Kidney (tissue), 13 donors: ENCODE measurements at regions not wholly inside any gene's neighbourhood (a gene's known extent, or its start where the extent isn't known, plus 50 kb on each side); places are given as distances from the start of the nearest gene placed in this dataset.

Experiments used
- DNase-seq, 5 donors: peaks; one replicate each; pipeline ENCODE4 v3.0.0-alpha.2; 2013 to 2020
- FAIRE-seq: peaks from 2 replicates; lab custom pipeline; 2012; peaks lifted over from hg19 to GRCh38; lab: Jason Lieb, UNC
- H3K27ac ChIP-seq, 2 donors: one replicate each; pipeline ENCODE4 v1.7.0; 2013; ENCODE audit warnings: low read depth in 2 of 2, low read length in 2 of 2, inconsistent platforms in 1 of 2
- H3K27me3 ChIP-seq: one replicate; pipeline ENCODE4 v1.7.1; 2013; ENCODE audit warnings: low read length, inconsistent platforms; ENCODE audit not compliant: control insufficient read depth, insufficient read depth
- H3K36me3 ChIP-seq, 3 donors: one replicate each; pipeline versions ENCODE4 v1.7.0 to v1.7.1; 2013; ENCODE audit warnings: low read length in 3 of 3, control low read depth in 1 of 3, inconsistent platforms in 1 of 3; ENCODE audit not compliant: insufficient read depth in 3 of 3, control insufficient read depth in 2 of 3
- H3K4me1 ChIP-seq, 3 donors: one replicate each; pipeline versions ENCODE4 v1.7.0 to v1.7.1; 2013; ENCODE audit warnings: low read length in 3 of 3, inconsistent platforms in 1 of 3, low read depth in 1 of 3; ENCODE audit not compliant: control insufficient read depth in 2 of 3, insufficient read depth in 2 of 3
- H3K4me3 ChIP-seq, 3 donors: one replicate each; pipeline versions ENCODE4 v1.7.0 to v1.8.1; 2013; ENCODE audit warnings: low read length in 3 of 3, control low read depth in 1 of 3, inconsistent platforms in 1 of 3
- H3K9ac ChIP-seq, 3 donors: one replicate each; pipeline versions ENCODE4 v1.7.0 to v1.7.1; 2013; ENCODE audit warnings: low read length in 3 of 3, control low read depth in 1 of 3, inconsistent platforms in 1 of 3
- H3K9me3 ChIP-seq, 3 donors: one replicate each; pipeline versions ENCODE4 v1.7.0 to v1.7.1; 2013; ENCODE audit warnings: low read length in 3 of 3, control low read depth in 1 of 3, inconsistent platforms in 1 of 3; ENCODE audit not compliant: control insufficient read depth in 2 of 3, insufficient read depth in 1 of 3
- CTCF ChIP-seq: IDR thresholded peaks from 3 replicates; pipeline ENCODE4 v1.5.1; 2012; ENCODE audit warnings: mild to moderate bottlenecking, moderate library complexity, borderline replicate concordance; ENCODE audit not compliant: insufficient read depth; ENCODE audit errors: extremely low read depth
- intact Hi-C: fragments of 100-400 bp; cut with DNase I; formaldehyde crosslinking; loops from one replicate; pipeline ENCODE4 v1.11.1; 2022
- donor health status: control.
- donor health status: control.
- donor health status: control.
- donor health status: control.
- donor health status: control.
- donor health status: DM: yes; HTN: yes; CAD: no.
- donor health status: Normal renal cell carcinoma (clear cell type).

- H3K4me3 ChIP-seq = no peak overlapping the region
- no peak for FAIRE-seq
- no peak for TF ChIP-seq CTCF
Measured at GRCh38 chr2:13578547-13578946, 861.8 kb downstream of the TRIB2 start.

GRCh38 chr2:13581471-13581870, 864.7 kb downstream of the TRIB2 start:
- Histone ChIP-seq H3K4me1 (no peaks in the 10 kb centered on the region), H3K27ac (no peak overlapping the region), H3K9me3 (no peaks in the 10 kb centered on the region), H3K4me3 (no peak overlapping the region), H3K9ac (no peak overlapping the region), H3K36me3 (no peaks in the 10 kb centered on the region), H3K27me3 (no peaks in the 10 kb centered on the region)
- no peak for FAIRE-seq
- DNase-seq = no peak
- TF ChIP-seq CTCF = no peak
- intact Hi-C loops = no loop called here

More at GRCh38 chr2:13578547-13578946, 861.8 kb downstream of the TRIB2 start:
- no peaks in the 10 kb centered on the region for H3K27me3 ChIP-seq
- no peak for DNase-seq
- intact Hi-C loops = no loop called here
- H3K9ac ChIP-seq = no peak overlapping the region
- H3K9me3 ChIP-seq = no peaks in the 10 kb centered on the region
- H3K4me1 ChIP-seq = no peaks in the 10 kb centered on the region
- H3K27ac ChIP-seq = no peak overlapping the region
- no peaks in the 10 kb centered on the region for H3K36me3 ChIP-seq

GRCh38 chr2:13583609-13584008, 866.9 kb downstream of the TRIB2 start:
- Histone ChIP-seq H3K9me3 (no peaks in the 10 kb centered on the region), H3K27ac (no peak overlapping the region), H3K9ac (no peak overlapping the region), H3K27me3 (no peaks in the 10 kb centered on the region), H3K4me3 (no peak overlapping the region), H3K36me3 (no peaks in the 10 kb centered on the region), H3K4me1 (no peaks in the 10 kb centered on the region)
- no peak for TF ChIP-seq CTCF
- no peak for FAIRE-seq
- intact Hi-C loops = no loop called here
- no peak for DNase-seq

GRCh38 chr2:13584020-13584419, 867.3 kb downstream of the TRIB2 start:
- H3K27me3 ChIP-seq = no peaks in the 10 kb centered on the region
- no peak overlapping the region for H3K9ac ChIP-seq
- intact Hi-C loops = no loop called here
- no peaks in the 10 kb centered on the region for H3K4me1 ChIP-seq
- H3K4me3 ChIP-seq = no peak overlapping the region
- H3K36me3 ChIP-seq = no peaks in the 10 kb centered on the region
- no peaks in the 10 kb centered on the region for H3K9me3 ChIP-seq
- no peak overlapping the region for H3K27ac ChIP-seq
- no peak for TF ChIP-seq CTCF
- DNase-seq (no peak), FAIRE-seq (no peak)
